ENCODE measurements at regions not wholly inside any gene's neighbourhood (a gene's known extent, or its start where the extent isn't known, plus 50 kb on each side); places are given as distances from the start of the nearest gene placed in this dataset.

GRCh38 chr12:92304371-92305055 lies 158.9 kb upstream of the BTG1 start:
- H3K4me1 Mint-ChIP-seq (ENCODE audit: low read depth), result peaks cover 12% of the 10 kb centered on the region
- no peak for ATAC-seq
- no peak overlapping the region for H3K4me3 Mint-ChIP-seq
- H3K36me3 Mint-ChIP-seq (ENCODE audit: insufficient read depth), result no peaks in the 10 kb centered on the region
- no peaks in the 10 kb centered on the region for H3K27me3 Mint-ChIP-seq (ENCODE audit: low read depth)
- no peak for DNase-seq
- H3K9me3 Mint-ChIP-seq, result peaks cover 7% of the 10 kb centered on the region

GRCh38 chr12:92302041-92302829 lies 156.6 kb upstream of the BTG1 start:
- no peaks in the 10 kb centered on the region for H3K36me3 Mint-ChIP-seq (ENCODE audit: insufficient read depth)
- no peak overlapping the region for H3K4me3 Mint-ChIP-seq
- H3K9me3 Mint-ChIP-seq, result peaks cover 7% of the 10 kb centered on the region
- DNase-seq (no peak), ATAC-seq (no peak)
- no peaks in the 10 kb centered on the region for H3K27me3 Mint-ChIP-seq (ENCODE audit: low read depth)
- H3K4me1 Mint-ChIP-seq (ENCODE audit: low read depth), result peaks cover 11% of the 10 kb centered on the region

GRCh38 chr12:92301356-92301755 lies 155.7 kb upstream of the BTG1 start:
- Mint-ChIP-seq H3K27me3 (ENCODE audit: low read depth) (no peaks in the 10 kb centered on the region), H3K4me3 (no peak overlapping the region), H3K36me3 (ENCODE audit: insufficient read depth) (no peaks in the 10 kb centered on the region), H3K4me1 (ENCODE audit: low read depth) (peaks cover 11% of the 10 kb centered on the region), H3K9me3 (peaks cover 1% of the 10 kb centered on the region)
- ATAC-seq, result no peak
- DNase-seq, result no peak

- Mint-ChIP-seq H3K9me3 (no peaks in the 10 kb centered on the region), H3K4me3 (no peak overlapping the region), H3K36me3 (ENCODE audit: insufficient read depth) (no peaks in the 10 kb centered on the region), H3K27me3 (ENCODE audit: low read depth) (no peaks in the 10 kb centered on the region), H3K4me1 (ENCODE audit: low read depth) (peaks cover 15% of the 10 kb centered on the region)
- DNase-seq, result no peak
- no peak for ATAC-seq
These were observed 155.1 kb upstream of the BTG1 start for GRCh38 chr12:92300777-92301176.

- Mint-ChIP-seq H3K4me3 (no peak overlapping the region), H3K9me3 (no peaks in the 10 kb centered on the region), H3K27me3 (ENCODE audit: low read depth) (no peaks in the 10 kb centered on the region), H3K36me3 (ENCODE audit: insufficient read depth) (no peaks in the 10 kb centered on the region), H3K4me1 (ENCODE audit: low read depth) (peaks cover 19% of the 10 kb centered on the region)
- DNase-seq (no peak), ATAC-seq (no peak)
These were observed 154.1 kb upstream of the BTG1 start for GRCh38 chr12:92299744-92300143.

GRCh38 chr12:92299344-92299743 lies 153.7 kb upstream of the BTG1 start:
- Mint-ChIP-seq H3K27me3 (ENCODE audit: low read depth) (no peaks in the 10 kb centered on the region), H3K4me1 (ENCODE audit: low read depth) (peaks cover 19% of the 10 kb centered on the region), H3K4me3 (no peak overlapping the region), H3K9me3 (no peaks in the 10 kb centered on the region), H3K36me3 (ENCODE audit: insufficient read depth) (no peaks in the 10 kb centered on the region)
- DNase-seq (no peak), ATAC-seq (no peak)

GRCh38 chr12:92297932-92298696 lies 152.5 kb upstream of the BTG1 start:
- ATAC-seq (peak; percentile 62 to 70), DNase-seq (no peak)
- no peaks in the 10 kb centered on the region for H3K9me3 Mint-ChIP-seq
- H3K4me3 Mint-ChIP-seq, result peak overlapping the region; percentile 49
- H3K4me1 Mint-ChIP-seq (ENCODE audit: low read depth), result peaks cover 12% of the 10 kb centered on the region
- no peaks in the 10 kb centered on the region for H3K36me3 Mint-ChIP-seq (ENCODE audit: insufficient read depth)
- no peaks in the 10 kb centered on the region for H3K27me3 Mint-ChIP-seq (ENCODE audit: low read depth)

- ATAC-seq, result no peak
- no peak for DNase-seq
- peak overlapping the region; percentile 49 for H3K4me3 Mint-ChIP-seq
These were observed 151.8 kb upstream of the BTG1 start for GRCh38 chr12:92297405-92297804.

GRCh38 chr12:92295523-92295922 lies 149.9 kb upstream of the BTG1 start:
- no peak overlapping the region for H3K4me3 Mint-ChIP-seq
- H3K27me3 Mint-ChIP-seq (ENCODE audit: low read depth), result no peaks in the 10 kb centered on the region
- DNase-seq, result no peak
- H3K4me1 Mint-ChIP-seq (ENCODE audit: low read depth), result peaks cover 14% of the 10 kb centered on the region
- H3K9me3 Mint-ChIP-seq, result no peaks in the 10 kb centered on the region
- no peak for ATAC-seq
- no peaks in the 10 kb centered on the region for H3K36me3 Mint-ChIP-seq (ENCODE audit: insufficient read depth)

More at GRCh38 chr12:92297405-92297804, 151.8 kb upstream of the BTG1 start:
- Mint-ChIP-seq H3K36me3 (ENCODE audit: insufficient read depth) (no peaks in the 10 kb centered on the region), H3K27me3 (ENCODE audit: low read depth) (no peaks in the 10 kb centered on the region), H3K9me3 (no peaks in the 10 kb centered on the region), H3K4me1 (ENCODE audit: low read depth) (peaks cover 12% of the 10 kb centered on the region)

GRCh38 chr12:92294676-92295440 lies 149.2 kb upstream of the BTG1 start:
- Mint-ChIP-seq H3K4me3 (no peak overlapping the region), H3K27me3 (ENCODE audit: low read depth) (no peaks in the 10 kb centered on the region), H3K9me3 (no peaks in the 10 kb centered on the region), H3K4me1 (ENCODE audit: low read depth) (peaks cover 14% of the 10 kb centered on the region), H3K36me3 (ENCODE audit: insufficient read depth) (no peaks in the 10 kb centered on the region)
- no peak for DNase-seq
- ATAC-seq, result no peak

GRCh38 chr12:92292016-92292415 lies 146.4 kb upstream of the BTG1 start:
- ATAC-seq, result no peak
- no peaks in the 10 kb centered on the region for H3K9me3 Mint-ChIP-seq
- H3K4me1 Mint-ChIP-seq (ENCODE audit: low read depth), result peaks cover 16% of the 10 kb centered on the region
- no peaks in the 10 kb centered on the region for H3K36me3 Mint-ChIP-seq (ENCODE audit: insufficient read depth)
- H3K4me3 Mint-ChIP-seq, result no peak overlapping the region
- no peaks in the 10 kb centered on the region for H3K27me3 Mint-ChIP-seq (ENCODE audit: low read depth)
- no peak for DNase-seq

GRCh38 chr12:92290886-92291285 lies 145.2 kb upstream of the BTG1 start:
- DNase-seq, result no peak
- Mint-ChIP-seq H3K9me3 (no peaks in the 10 kb centered on the region), H3K4me1 (ENCODE audit: low read depth) (peaks cover 12% of the 10 kb centered on the region), H3K36me3 (ENCODE audit: insufficient read depth) (no peaks in the 10 kb centered on the region), H3K4me3 (no peak overlapping the region), H3K27me3 (ENCODE audit: low read depth) (no peaks in the 10 kb centered on the region)
- ATAC-seq, result no peak

GRCh38 chr12:92290350-92290695 lies 144.7 kb upstream of the BTG1 start:
- Mint-ChIP-seq H3K9me3 (no peaks in the 10 kb centered on the region), H3K4me1 (ENCODE audit: low read depth) (peaks cover 7% of the 10 kb centered on the region), H3K36me3 (ENCODE audit: insufficient read depth) (no peaks in the 10 kb centered on the region), H3K27me3 (ENCODE audit: low read depth) (no peaks in the 10 kb centered on the region), H3K4me3 (no peak overlapping the region)
- DNase-seq (no peak), ATAC-seq (no peak)

Data from activated T-cell treated with anti-CD3 and anti-CD28 coated beads, Interleukin-2, amount 50 U/mL, for 4 hours (primary cell).